ENCODE measurements at regions not wholly inside any gene's neighbourhood (a gene's known extent, or its start where the extent isn't known, plus 50 kb on each side); places are given as distances from the start of the nearest gene placed in this dataset.

GRCh38 chr10:75305675-75306074, 69.9 kb upstream of the COMTD1 start:
- H3K4me3 ChIP-seq (ENCODE audit: low read length), result no peak overlapping the region
- no peak for DNase-seq (ENCODE audit: low read depth)
- no peak for TF ChIP-seq CTCF (conservative IDR thresholded peaks at IDR 0.05; ENCODE audit: low read length)

GRCh38 chr10:75304741-75305390, 69.1 kb upstream of the COMTD1 start:
- TF ChIP-seq CTCF (conservative IDR thresholded peaks at IDR 0.05; ENCODE audit: low read length), result no peak
- H3K4me3 ChIP-seq (ENCODE audit: low read length), result no peak overlapping the region
- DNase-seq (ENCODE audit: low read depth), result no peak

- H3K4me3 ChIP-seq (ENCODE audit: low read length), result no peak overlapping the region
- no peak for TF ChIP-seq CTCF (conservative IDR thresholded peaks at IDR 0.05; ENCODE audit: low read length)
- no peak for DNase-seq (ENCODE audit: low read depth)
Observed at GRCh38 chr10:75304313-75304712, 68.6 kb upstream of the COMTD1 start.

GRCh38 chr10:75303045-75303777, 67.5 kb upstream of the COMTD1 start:
- TF ChIP-seq CTCF (conservative IDR thresholded peaks at IDR 0.05; ENCODE audit: low read length), result no peak
- DNase-seq (ENCODE audit: low read depth), result no peak
- no peak overlapping the region for H3K4me3 ChIP-seq (ENCODE audit: low read length)

GRCh38 chr10:75302029-75302428, 66.3 kb upstream of the COMTD1 start:
- no peak for DNase-seq (ENCODE audit: low read depth)
- no peak for TF ChIP-seq CTCF (conservative IDR thresholded peaks at IDR 0.05; ENCODE audit: low read length)
- H3K4me3 ChIP-seq (ENCODE audit: low read length), result no peak overlapping the region

- no peak for DNase-seq (ENCODE audit: low read depth)
- TF ChIP-seq CTCF (conservative IDR thresholded peaks at IDR 0.05; ENCODE audit: low read length), result no peak
- no peak overlapping the region for H3K4me3 ChIP-seq (ENCODE audit: low read length)
Observed at GRCh38 chr10:75297021-75297599, 61.4 kb upstream of the COMTD1 start.
